ENCODE measurements at regions not wholly inside any gene's neighbourhood (a gene's known extent, or its start where the extent isn't known, plus 50 kb on each side); places are given as distances from the start of the nearest gene placed in this dataset.
"Not testable (repeated sequence)": the region's sequence is repeated elsewhere in the genome, so short reads cannot be mapped to it uniquely, and the experiment has no call there.

GRCh38 chr7:96562458-96562857, 147.2 kb downstream of the SEM1 start:
- no peak for DNase-seq (ENCODE audit: low read depth in 1 of 2, low spot score in 1 of 2)

- DNase-seq (ENCODE audit: low read depth in 1 of 2, low spot score in 1 of 2) = no peak
These were observed 147.8 kb downstream of the SEM1 start for GRCh38 chr7:96561892-96562291.

- no peak for DNase-seq (ENCODE audit: low read depth in 1 of 2, low spot score in 1 of 2)
These were observed 151.1 kb downstream of the SEM1 start for GRCh38 chr7:96558530-96558929.

GRCh38 chr7:96558093-96558492, 151.6 kb downstream of the SEM1 start:
- no peak for DNase-seq (ENCODE audit: low read depth in 1 of 2, low spot score in 1 of 2)

GRCh38 chr7:96557598-96557997, 152.0 kb downstream of the SEM1 start:
- DNase-seq (ENCODE audit: low read depth in 1 of 2, low spot score in 1 of 2) = not testable (repeated sequence)

- no peak for DNase-seq (ENCODE audit: low read depth in 1 of 2, low spot score in 1 of 2)
These were observed 161.0 kb downstream of the SEM1 start for GRCh38 chr7:96548664-96549063.

GRCh38 chr7:96547371-96547811, 162.3 kb downstream of the SEM1 start:
- DNase-seq (ENCODE audit: low read depth in 1 of 2, low spot score in 1 of 2) = no peak

GRCh38 chr7:96546426-96546825, 163.2 kb downstream of the SEM1 start:
- DNase-seq (ENCODE audit: low read depth in 1 of 2, low spot score in 1 of 2) = no peak

- DNase-seq (ENCODE audit: low read depth in 1 of 2, low spot score in 1 of 2) = no peak
These were observed 170.2 kb downstream of the SEM1 start for GRCh38 chr7:96539471-96539870.

GRCh38 chr7:96538632-96539031, 171.0 kb downstream of the SEM1 start:
- no peak for DNase-seq (ENCODE audit: low read depth in 1 of 2, low spot score in 1 of 2)

- no peak for DNase-seq (ENCODE audit: low read depth in 1 of 2, low spot score in 1 of 2)
These were observed 175.4 kb downstream of the SEM1 start for GRCh38 chr7:96534221-96534620.

GRCh38 chr7:96532428-96532935, 177.2 kb downstream of the SEM1 start:
- no peak for DNase-seq (ENCODE audit: low read depth in 1 of 2, low spot score in 1 of 2)

GRCh38 chr7:96531331-96531730, 178.3 kb downstream of the SEM1 start:
- DNase-seq (ENCODE audit: low read depth in 1 of 2, low spot score in 1 of 2) = no peak

GRCh38 chr7:96530786-96531185, 178.9 kb downstream of the SEM1 start:
- no peak for DNase-seq (ENCODE audit: low read depth in 1 of 2, low spot score in 1 of 2)

GRCh38 chr7:96527133-96527827, 182.4 kb downstream of the SEM1 start:
- DNase-seq (ENCODE audit: low read depth in 1 of 2, low spot score in 1 of 2) = no peak

- DNase-seq (ENCODE audit: low read depth in 1 of 2, low spot score in 1 of 2) = no peak
These were observed 183.2 kb downstream of the SEM1 start for GRCh38 chr7:96526496-96526895.

- DNase-seq (ENCODE audit: low read depth in 1 of 2, low spot score in 1 of 2) = no peak
These were observed 188.4 kb downstream of the SEM1 start for GRCh38 chr7:96521068-96521894.

GRCh38 chr7:96508371-96508770, 186.5 kb upstream of the SLC25A13 start:
- DNase-seq (ENCODE audit: low read depth in 1 of 2, low spot score in 1 of 2) = no peak

- no peak for DNase-seq (ENCODE audit: low read depth in 1 of 2, low spot score in 1 of 2)
These were observed 181.7 kb upstream of the SLC25A13 start for GRCh38 chr7:96503597-96503996.

- DNase-seq (ENCODE audit: low read depth in 1 of 2, low spot score in 1 of 2) = no peak
These were observed 179.4 kb upstream of the SLC25A13 start for GRCh38 chr7:96501318-96501717.

GRCh38 chr7:96499532-96499931, 177.6 kb upstream of the SLC25A13 start:
- no peak for DNase-seq (ENCODE audit: low read depth in 1 of 2, low spot score in 1 of 2)

GRCh38 chr7:96497567-96497966, 175.7 kb upstream of the SLC25A13 start:
- no peak for DNase-seq (ENCODE audit: low read depth in 1 of 2, low spot score in 1 of 2)
